Keratinocyte (primary cell): ENCODE measurements at regions not wholly inside any gene's neighbourhood (a gene's known extent, or its start where the extent isn't known, plus 50 kb on each side); places are given as distances from the start of the nearest gene placed in this dataset.

Source experiments
- CTCF ChIP-seq, 3 experiments: IDR thresholded peaks in 1 of 3; conservative IDR thresholded peaks in 1 of 3; optimal IDR thresholded peaks in 1 of 3; 2 replicates in 2 of 3; 3 replicates in 1 of 3; pipeline versions ENCODE3 to v1.5.1; 2011; ENCODE audit warnings: low read length in 3 of 3, mild to moderate bottlenecking in 3 of 3, moderate library complexity in 2 of 3, control low read depth in 1 of 3, inconsistent platforms in 1 of 3; ENCODE audit not compliant: insufficient read depth in 2 of 3; ENCODE audit errors: extremely low read depth in 1 of 3
- EZH2 ChIP-seq: IDR thresholded peaks from one replicate; pipeline ENCODE4 v1.6.1; 2012; ENCODE audit warnings: inconsistent platforms, mild to moderate bottlenecking, low read length, moderate library complexity

- TF ChIP-seq EZH2: no peak
- no peak for TF ChIP-seq CTCF (optimal IDR thresholded peaks at IDR 0.05 in 1 of 3, IDR thresholded peaks at IDR 0.05 in 1 of 3, conservative IDR thresholded peaks at IDR 0.05 in 1 of 3; ENCODE audit: extremely low read depth in 1 of 3, insufficient read depth in 2 of 3, low read length in 3 of 3)
These were observed 155.8 kb upstream of the FNDC3A start for GRCh38 chr13:48819899-48820298.
